ENCODE measurements at regions not wholly inside any gene's neighbourhood (a gene's known extent, or its start where the extent isn't known, plus 50 kb on each side); places are given as distances from the start of the nearest gene placed in this dataset.
"Not testable (repeated sequence)": the region's sequence is repeated elsewhere in the genome, so short reads cannot be mapped to it uniquely, and the experiment has no call there.

DNA sequence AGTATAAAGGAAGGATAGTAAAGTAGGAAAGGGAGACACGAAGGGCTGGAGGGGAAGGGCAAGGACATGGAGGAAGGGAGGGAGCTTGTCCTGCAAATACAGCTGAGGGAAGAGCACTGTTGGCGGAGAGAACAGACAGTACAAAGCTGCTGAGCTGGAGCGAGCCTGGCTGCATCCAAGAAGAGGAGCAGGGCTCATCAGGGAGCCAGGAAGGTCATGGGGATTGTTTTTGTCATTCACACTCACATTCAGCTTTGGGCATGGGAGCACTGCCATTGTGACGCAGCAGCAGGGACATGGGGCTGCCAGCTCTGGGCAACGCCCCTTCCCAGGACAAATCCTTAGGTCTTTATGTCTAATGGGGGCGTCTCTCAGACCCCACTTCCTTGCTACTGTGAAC lies 125.1 kb downstream of the COPS8 start:
- no peak for TF ChIP-seq CTCF (IDR thresholded peaks at IDR 0.05)
- H3K27ac Mint-ChIP-seq = no peak overlapping the region
- H3K36me3 Mint-ChIP-seq (ENCODE audit: low read depth) = no peaks in the 10 kb centered on the region
- intact Hi-C loops (cut with micrococcal nuclease) = no loop called here
- no peaks in the 10 kb centered on the region for H3K27me3 Mint-ChIP-seq
- no peak overlapping the region for H3K4me3 Mint-ChIP-seq
- ChIA-PET CTCF (no interaction called here), POLR2A (no interaction called here)
- ATAC-seq (ENCODE audit: low read depth) (no peak), DNase-seq (no peak)
- no peaks in the 10 kb centered on the region for H3K4me1 Mint-ChIP-seq
- no peaks in the 10 kb centered on the region for H3K9me3 Mint-ChIP-seq

GRCh38 chr2:237212356-237213279 lies 126.9 kb downstream of the COPS8 start:
- H3K27me3 Mint-ChIP-seq; intact Hi-C loops (cut with micrococcal nuclease); H3K27ac Mint-ChIP-seq; H3K4me1 Mint-ChIP-seq; DNase-seq; POLR2A ChIA-PET; H3K36me3 Mint-ChIP-seq (ENCODE audit: low read depth); ATAC-seq (ENCODE audit: low read depth); H3K9me3 Mint-ChIP-seq; H3K4me3 Mint-ChIP-seq; CTCF ChIA-PET: not testable (repeated sequence)

GRCh38 chr2:237213315-237214022 lies 127.8 kb downstream of the COPS8 start:
- Mint-ChIP-seq H3K4me1 (no peaks in the 10 kb centered on the region), H3K9me3 (no peaks in the 10 kb centered on the region), H3K36me3 (ENCODE audit: low read depth) (no peaks in the 10 kb centered on the region), H3K4me3 (no peak overlapping the region), H3K27me3 (no peaks in the 10 kb centered on the region), H3K27ac (no peak overlapping the region)
- intact Hi-C loops (cut with micrococcal nuclease) = no loop called here
- DNase-seq = no peak
- CTCF ChIA-PET = no interaction called here
- no peak for ATAC-seq (ENCODE audit: low read depth)
- POLR2A ChIA-PET = no interaction called here
- no peak for TF ChIP-seq CTCF (IDR thresholded peaks at IDR 0.05)

GRCh38 chr2:237214030-237214675 lies 128.5 kb downstream of the COPS8 start:
- H3K9me3 Mint-ChIP-seq = no peaks in the 10 kb centered on the region
- H3K4me1 Mint-ChIP-seq = no peaks in the 10 kb centered on the region
- peaks cover 3% of the 10 kb centered on the region for H3K27me3 Mint-ChIP-seq
- intact Hi-C loops (cut with micrococcal nuclease) = no loop called here
- H3K27ac Mint-ChIP-seq = no peak overlapping the region
- no peak for TF ChIP-seq CTCF (IDR thresholded peaks at IDR 0.05)
- POLR2A ChIA-PET = no interaction called here
- no peak overlapping the region for H3K4me3 Mint-ChIP-seq
- DNase-seq (no peak), ATAC-seq (ENCODE audit: low read depth) (no peak)
- no peaks in the 10 kb centered on the region for H3K36me3 Mint-ChIP-seq (ENCODE audit: low read depth)
- CTCF ChIA-PET = no interaction called here

GRCh38 chr2:237214963-237215362 lies 129.3 kb downstream of the COPS8 start:
- ChIA-PET CTCF (no interaction called here), POLR2A (no interaction called here)
- DNase-seq (no peak), ATAC-seq (ENCODE audit: low read depth) (no peak)
- Mint-ChIP-seq H3K27ac (no peak overlapping the region), H3K9me3 (no peaks in the 10 kb centered on the region), H3K4me1 (no peaks in the 10 kb centered on the region), H3K27me3 (peaks cover 4% of the 10 kb centered on the region), H3K4me3 (no peak overlapping the region), H3K36me3 (ENCODE audit: low read depth) (no peaks in the 10 kb centered on the region)
- intact Hi-C loops (cut with micrococcal nuclease) = no loop called here
- TF ChIP-seq CTCF (IDR thresholded peaks at IDR 0.05) = no peak
